ENCODE measurements at regions not wholly inside any gene's neighbourhood (a gene's known extent, or its start where the extent isn't known, plus 50 kb on each side); places are given as distances from the start of the nearest gene placed in this dataset.
"Not testable (repeated sequence)": the region's sequence is repeated elsewhere in the genome, so short reads cannot be mapped to it uniquely, and the experiment has no call there.

DNA sequence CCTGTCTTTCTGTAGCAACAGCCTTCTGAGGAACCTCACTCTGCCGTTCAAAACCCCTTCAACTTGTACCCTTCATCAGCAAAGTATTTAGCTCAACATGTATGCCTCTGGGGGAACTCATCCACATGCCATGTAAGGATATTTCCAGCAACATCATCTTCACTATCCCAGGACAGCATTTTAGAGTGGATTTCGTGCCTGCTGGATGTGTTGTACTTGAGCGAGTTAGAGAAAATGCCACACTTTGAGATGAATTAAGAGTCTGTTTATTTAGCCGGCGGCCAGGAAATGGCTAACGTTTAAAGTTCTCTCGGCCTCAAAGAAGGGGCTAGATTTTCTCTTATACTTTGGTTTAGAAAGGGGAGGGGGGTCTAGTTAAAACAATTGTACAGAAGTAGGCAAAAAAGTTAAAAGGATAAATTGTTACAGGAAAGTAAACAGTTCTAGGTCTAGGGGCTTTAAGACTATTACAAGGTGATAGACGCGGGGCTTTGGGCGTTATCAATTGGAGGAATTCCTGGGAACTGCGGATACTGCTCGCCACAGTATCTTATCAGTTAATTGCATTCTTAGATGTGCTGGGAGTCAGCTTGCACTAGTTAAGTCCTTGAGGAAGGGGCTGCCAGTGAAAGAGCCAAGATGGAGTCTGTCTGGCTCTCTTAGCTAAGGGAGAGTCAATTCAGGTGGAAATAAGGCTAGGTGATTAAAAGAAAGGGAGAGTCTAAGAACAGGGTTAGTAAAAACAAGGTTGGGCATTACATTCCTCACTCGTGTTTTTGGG lies 95.0 kb downstream of the ALG1L2 start:
- TF ChIP-seq CTCF (conservative IDR thresholded peaks at IDR 0.05; ENCODE audit: low read depth in 2 of 2); NANOG (IDR thresholded peaks at IDR 0.05; ENCODE audit: borderline replicate concordance); EZH2phosphoT487 (IDR thresholded peaks at IDR 0.05; ENCODE audit: unreplicated experiment); POLR2AphosphoS5 (IDR thresholded peaks at IDR 0.05; ENCODE audit: low read depth); STAT1 (IDR thresholded peaks at IDR 0.05; ENCODE audit: unreplicated experiment); EZH2 (IDR thresholded peaks at IDR 0.05; ENCODE audit: low read depth, unreplicated experiment); ZNF114 (CRISPR knock-in tag; IDR thresholded peaks at IDR 0.05); JUNB (IDR thresholded peaks at IDR 0.05; ENCODE audit: unreplicated experiment); CREB1 (CRISPR knock-in tag; IDR thresholded peaks at IDR 0.05; ENCODE audit: low read depth); ETS1 (IDR thresholded peaks at IDR 0.05): not testable (repeated sequence)
- TF ChIP-seq, protein P1, sequence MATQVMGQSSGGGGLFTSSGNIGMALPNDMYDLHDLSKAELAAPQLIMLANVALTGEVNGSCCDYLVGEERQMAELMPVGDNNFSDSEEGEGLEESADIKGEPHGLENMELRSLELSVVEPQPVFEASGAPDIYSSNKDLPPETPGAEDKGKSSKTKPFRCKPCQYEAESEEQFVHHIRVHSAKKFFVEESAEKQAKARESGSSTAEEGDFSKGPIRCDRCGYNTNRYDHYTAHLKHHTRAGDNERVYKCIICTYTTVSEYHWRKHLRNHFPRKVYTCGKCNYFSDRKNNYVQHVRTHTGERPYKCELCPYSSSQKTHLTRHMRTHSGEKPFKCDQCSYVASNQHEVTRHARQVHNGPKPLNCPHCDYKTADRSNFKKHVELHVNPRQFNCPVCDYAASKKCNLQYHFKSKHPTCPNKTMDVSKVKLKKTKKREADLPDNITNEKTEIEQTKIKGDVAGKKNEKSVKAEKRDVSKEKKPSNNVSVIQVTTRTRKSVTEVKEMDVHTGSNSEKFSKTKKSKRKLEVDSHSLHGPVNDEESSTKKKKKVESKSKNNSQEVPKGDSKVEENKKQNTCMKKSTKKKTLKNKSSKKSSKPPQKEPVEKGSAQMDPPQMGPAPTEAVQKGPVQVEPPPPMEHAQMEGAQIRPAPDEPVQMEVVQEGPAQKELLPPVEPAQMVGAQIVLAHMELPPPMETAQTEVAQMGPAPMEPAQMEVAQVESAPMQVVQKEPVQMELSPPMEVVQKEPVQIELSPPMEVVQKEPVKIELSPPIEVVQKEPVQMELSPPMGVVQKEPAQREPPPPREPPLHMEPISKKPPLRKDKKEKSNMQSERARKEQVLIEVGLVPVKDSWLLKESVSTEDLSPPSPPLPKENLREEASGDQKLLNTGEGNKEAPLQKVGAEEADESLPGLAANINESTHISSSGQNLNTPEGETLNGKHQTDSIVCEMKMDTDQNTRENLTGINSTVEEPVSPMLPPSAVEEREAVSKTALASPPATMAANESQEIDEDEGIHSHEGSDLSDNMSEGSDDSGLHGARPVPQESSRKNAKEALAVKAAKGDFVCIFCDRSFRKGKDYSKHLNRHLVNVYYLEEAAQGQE (IDR thresholded peaks at IDR 0.05; ENCODE audit: unreplicated experiment), result not testable (repeated sequence)

Measured in GM23338 (cell line).